NCI-H510A treated with DMSO at 0.1 percent for 48 hours (cell line): ENCODE measurements at regions not wholly inside any gene's neighbourhood (a gene's known extent, or its start where the extent isn't known, plus 50 kb on each side); places are given as distances from the start of the nearest gene placed in this dataset.

Experiments
- DNase-seq: peaks from one replicate; lab custom pipeline; 2025; lab: John Stamatoyannopoulos, UW

DNA sequence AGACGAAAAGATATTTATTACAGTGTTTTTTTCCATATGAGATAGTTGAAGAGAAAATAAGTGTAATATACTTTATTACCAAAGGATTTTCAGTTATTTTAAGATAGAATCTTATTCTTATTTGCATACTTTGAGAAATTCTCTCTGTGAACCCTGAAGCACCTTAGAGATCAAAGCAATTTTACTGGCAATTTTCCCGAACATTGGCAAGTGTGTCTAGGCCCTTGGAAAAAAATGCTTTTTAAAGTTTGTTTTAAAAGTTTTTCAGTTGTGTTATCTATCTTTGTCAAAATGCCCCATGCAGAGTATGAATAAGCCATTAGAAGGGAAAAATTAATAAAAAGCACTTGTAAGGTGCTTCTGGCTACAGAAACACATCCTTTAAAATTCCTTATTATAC, 276.8 kb upstream of the HSF2 start:
- no peak for DNase-seq

DNA sequence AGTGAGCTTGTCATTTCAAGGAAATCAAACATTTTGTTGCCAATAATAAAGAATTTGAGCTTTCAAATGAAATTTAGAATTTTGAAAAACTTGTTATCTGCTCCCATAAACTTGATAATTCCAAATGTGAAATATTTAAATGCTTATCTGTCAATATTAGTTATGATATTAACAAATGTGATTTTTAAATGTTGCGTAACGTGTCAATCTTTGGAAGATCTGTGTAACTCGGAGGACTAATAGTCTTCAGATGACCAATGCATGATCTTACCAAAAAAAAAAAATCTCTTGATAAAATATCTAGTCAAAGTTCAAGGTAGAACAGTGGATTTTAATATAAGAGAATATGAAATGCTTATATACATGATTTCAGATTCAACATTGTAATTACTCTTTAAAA, 274.5 kb upstream of the HSF2 start:
- DNase-seq: no peak

DNA sequence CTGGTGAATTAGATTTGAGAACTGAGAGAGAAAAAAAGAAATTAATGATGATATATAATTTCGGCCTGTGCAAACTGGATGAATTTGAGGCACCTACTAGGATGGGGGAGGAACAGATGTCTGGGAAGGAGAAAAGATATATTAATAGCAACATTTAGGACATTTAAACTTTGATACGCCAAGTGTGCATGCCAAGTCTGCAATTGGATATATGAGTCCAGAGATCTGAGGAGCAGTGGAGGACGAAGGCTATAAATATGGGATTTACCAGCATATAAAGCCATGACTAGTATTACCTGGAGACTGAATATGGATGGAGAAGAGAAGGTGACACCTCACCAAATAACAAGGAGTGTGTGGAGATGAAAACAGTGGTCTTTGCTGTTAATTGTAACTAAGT, 272.6 kb upstream of the HSF2 start:
- no peak for DNase-seq

DNA sequence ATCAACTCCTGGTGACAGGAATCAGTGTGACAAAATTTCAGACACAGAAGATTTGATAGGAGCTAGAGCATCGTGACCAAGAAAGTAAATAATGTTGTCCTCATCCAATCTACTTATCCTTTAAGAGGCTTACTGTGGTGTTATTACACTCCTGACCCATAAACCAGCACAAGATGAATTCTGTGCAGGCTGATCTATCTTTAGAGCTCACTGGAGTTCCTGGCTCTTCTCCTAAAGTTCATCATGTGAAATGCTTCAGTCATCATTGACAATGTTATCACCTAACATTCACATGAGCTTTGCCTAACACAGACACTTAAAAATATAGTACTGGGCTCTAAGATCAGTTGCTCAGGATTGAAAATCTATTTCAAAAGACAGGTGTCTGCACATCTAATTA, 271.0 kb upstream of the HSF2 start:
- DNase-seq: no peak

DNA sequence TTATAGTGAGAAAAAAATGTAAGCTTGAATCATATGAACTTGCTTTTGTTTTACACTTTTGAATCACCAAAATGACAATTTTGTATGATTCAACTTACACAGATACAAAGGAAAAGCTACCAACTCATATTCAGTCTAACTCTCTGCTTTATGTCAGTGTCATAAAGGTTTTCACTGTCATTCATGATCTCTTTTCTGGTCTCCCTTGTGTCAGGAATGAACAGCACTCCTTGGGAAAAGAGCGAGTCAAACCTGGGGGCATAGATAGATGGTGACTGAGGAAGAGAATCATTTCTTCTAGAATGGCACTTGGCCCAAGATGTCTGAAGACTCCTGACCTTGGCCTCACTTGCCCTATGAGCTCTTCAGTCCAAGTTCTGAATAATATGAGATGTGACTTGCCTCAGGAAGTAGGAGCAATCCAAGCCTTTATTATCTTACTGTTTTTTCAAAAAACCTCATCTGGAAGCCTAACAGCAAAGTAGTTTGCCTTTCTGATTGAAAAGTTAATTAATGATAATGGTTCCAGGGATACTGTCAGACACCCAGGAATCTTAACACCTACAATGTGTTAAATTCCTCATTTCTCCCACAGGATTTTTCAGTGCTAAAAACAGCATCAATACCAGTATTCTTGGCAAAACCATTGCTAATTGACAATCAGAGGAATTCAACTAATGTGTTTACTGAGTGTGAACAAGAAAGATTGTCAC, 270.0 kb upstream of the HSF2 start:
- DNase-seq: no peak

DNA sequence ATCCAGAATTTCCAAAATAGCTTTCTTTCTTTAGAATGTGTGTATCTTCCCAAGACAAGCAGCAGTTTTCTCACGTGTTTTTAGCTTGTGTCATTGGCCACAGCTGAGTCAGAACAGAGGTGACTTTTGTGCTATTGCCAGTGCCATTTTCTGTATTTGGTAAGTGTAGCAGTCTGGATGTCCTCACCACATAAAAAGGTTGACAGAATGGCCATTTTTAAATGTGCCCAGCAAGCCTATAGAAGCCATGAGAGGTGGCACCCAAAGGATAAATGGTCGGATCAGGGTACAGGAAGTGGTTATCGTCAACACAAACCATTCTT, 269.5 kb upstream of the HSF2 start:
- DNase-seq: no peak

DNA sequence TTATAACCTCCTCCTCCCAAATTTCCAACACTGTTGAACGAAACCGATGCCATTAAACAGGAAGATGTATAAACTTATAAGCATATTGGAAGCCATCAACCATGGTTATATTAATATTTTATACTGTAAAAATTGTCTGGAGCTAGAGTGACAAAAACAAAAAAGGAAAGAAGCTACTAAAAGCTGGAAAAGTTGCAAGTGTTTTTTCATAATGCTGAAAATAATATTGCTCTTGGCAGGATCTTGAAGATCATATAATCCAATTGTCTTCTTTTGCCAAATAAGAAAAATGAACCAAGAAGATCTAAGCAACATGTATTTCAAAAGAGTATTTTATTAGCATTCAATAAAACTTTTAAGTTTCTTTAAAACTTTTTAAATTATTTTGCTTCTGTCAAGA, 268.9 kb upstream of the HSF2 start:
- no peak for DNase-seq

DNA sequence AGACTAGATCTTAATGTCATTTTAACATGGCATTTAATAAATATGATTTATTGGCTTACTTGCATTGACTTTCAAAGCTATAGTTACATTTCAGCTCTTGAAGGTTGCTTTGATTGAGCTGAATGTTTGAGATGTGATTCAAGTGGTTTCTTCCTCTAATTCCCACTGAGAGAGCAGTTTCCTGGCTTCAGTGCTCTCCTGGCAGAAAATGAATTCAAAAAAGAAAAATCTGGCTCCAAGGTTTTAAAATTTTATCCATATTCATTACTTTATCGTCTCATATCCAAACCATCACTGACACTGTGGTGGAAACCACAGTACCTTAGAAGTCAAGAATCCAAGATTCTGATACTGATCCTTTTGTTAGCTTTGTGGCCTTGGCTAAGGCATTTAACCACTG, 263.1 kb upstream of the HSF2 start:
- DNase-seq: no peak

DNA sequence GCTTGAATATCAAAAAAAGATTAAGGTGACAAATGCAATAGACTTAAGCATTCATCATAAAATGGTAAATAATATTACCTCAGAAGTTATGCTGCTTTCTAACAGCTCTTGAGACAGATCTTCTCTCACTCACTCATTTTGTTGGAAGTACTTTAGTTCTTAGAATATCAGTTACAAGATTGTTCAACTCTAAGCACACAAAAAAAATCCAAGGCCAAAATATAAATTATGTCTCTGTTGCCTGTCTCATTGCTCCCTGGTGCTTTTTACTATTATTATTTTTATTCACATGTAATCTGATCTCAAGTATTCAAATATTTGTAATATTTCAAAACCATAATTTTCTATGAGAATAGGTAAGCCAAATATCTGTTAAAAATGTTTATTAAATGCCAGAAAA, 259.4 kb upstream of the HSF2 start:
- DNase-seq: no peak

DNA sequence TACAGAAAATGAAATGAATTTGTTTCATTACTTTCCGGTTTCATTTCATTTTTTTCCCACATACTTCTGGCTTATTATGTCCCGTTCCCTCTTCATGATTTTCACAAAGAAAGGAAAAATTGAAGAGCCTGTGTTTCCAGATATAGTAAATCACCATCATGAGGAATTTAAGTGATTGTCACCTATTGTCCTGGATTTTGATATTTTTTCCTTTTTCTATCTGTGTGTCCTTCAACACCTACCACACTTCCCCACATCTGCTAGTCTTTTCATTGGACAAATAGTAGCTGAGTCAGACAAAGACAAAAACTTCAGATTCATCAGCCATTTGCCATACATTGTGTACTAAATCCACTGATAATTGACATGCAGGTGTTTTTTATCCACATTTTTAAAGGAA, 258.2 kb upstream of the HSF2 start:
- DNase-seq: no peak

DNA sequence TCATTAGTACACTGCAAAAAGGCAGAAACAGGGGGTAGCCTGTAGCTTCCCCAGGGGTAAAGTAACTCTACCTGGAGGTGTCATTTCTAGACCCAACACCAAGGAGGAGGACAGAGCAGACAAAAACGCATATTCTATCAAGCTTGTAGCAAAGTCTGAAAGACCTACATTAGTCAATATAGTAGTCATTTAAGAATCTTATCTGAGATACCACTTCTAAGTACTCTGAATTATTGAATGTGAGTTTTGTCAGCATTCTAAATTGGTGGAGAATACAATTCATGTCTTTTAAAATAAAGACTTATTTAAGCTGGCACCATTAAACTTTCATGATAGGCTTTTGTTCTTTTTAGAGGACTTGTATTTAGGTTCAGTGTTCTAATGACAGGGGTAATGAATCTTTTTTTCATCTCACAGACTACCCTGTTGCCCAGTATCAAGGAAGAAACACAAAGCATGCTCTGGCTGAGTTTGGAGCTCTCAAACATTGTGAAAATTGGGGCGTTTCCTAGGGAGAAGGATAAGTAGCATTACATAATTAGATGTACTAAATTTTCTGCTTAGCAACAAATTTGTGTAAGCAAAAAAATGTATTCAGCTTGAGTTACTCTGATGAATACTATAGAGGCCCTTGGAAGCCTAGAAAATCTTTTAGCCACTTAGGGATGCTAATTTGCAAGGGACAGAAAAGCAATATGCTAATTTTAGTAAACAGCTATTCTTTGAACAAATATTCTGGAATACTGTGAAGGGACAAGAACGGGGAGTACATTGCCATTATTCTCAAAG, 255.4 kb upstream of the HSF2 start:
- DNase-seq: no peak

DNA sequence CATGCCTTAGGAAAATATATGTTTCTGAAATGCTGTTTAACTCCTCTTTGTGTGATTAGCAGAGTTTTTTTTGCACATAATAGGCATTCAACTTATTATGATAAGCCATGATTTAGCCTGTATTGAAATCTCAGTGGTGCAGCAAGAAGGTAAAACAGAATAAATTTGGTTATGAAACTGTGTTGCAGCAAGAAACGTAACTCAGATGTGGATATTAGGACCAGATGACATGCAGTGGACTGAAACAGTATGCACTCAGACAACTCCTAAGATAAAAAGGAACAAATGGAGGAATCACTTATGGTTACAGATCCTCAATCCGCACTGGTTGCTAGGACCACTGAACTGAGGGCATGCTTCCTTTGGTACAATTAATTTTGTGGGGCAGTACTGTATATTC, 254.2 kb upstream of the HSF2 start:
- no peak for DNase-seq

DNA sequence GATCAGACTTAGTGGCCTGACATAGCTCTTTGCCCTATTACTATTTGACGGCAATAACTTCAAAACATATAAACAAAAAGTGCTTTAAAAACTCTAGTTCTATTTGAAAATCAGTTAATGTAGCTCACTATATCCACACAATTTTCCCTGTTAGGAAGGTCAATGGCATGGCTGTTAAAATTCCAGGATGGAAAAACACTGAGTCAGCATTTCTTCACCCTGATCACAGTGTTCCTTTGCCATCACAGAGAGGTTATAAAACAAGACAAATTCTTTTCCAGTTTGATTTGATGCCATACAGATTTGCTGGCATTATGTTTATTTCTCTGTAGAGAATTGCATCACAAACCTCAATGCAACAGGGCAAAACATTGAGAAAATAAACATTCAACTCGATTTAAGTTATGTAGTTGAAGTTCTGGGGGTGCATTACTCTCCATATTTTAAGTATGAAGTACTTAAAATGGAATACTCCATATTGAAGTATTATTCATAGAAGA, 253.7 kb upstream of the HSF2 start:
- DNase-seq: no peak

DNA sequence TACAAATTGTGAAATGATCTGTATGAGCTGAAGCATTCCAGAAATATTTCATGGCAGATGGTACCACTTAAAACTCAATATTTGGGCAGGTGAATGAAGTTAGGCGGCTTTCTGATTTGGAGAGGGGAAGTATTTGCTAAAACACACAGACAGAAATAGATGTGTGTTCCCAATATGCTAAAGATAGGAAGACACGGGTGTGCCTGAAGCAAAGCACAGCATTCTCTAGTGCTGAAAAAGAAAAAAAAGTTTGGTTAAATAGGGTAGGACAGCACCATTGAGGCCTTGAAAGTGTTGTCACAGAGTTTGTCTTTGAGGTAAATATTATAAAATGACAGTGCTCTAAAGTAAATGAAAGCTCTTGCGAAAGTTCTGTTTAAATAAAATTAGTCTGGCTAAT, 252.2 kb upstream of the HSF2 start:
- no peak for DNase-seq

DNA sequence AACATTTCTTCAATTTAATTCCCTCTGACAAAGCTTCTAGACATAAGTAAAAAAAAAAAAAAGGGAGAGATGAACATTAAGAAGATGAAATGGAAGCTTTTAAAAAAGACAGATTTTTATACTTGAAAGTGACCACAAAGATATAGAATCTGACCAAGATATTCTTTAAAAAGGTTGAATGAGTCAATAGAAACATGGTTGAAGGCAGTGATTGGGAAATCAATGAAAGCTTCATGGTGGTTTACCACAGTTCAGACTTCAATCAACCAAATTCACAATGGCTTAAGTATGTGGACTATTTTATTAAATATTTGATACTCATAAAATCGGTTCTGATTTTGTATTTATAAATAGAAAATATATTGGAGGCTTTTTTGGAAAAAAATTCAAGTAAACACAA, 248.4 kb upstream of the HSF2 start:
- DNase-seq: no peak

DNA sequence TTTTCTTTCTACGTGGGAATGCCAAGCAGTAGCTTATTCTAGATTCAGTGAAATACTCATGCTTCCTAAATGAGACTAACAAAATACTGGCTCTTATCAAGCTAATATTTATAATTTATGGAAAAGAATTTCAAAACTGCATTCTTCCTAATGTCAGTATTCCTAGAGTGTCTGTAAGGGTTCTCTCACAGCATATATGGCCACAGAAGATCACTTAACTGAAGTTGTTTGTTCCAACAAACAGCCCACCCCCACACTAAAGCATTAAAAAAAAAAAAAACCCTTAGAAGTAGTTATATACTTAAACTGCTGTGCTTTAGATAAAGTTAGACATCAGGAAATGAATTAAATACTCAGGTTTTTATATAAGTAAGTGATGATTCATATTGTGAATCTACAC, 247.7 kb upstream of the HSF2 start:
- no peak for DNase-seq

DNA sequence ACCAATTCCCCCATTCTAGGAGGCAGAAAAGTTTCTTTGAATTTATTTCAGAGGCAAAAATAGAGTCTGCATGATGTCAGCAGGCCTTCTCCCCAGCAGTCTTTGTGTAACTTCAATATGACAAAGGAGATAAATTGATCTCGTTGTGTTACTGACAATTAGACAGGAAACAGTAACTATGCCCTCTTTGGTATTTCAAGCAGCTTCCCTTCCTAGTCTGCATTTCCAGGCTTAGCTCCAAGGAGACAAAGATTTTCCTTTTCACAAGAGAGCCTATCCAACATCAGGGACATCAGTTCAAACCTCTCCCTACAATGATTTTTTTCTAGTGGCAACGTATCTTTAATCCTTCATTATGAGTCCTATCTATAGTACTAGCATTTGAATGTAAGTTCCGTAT, 245.9 kb upstream of the HSF2 start:
- DNase-seq: no peak

DNA sequence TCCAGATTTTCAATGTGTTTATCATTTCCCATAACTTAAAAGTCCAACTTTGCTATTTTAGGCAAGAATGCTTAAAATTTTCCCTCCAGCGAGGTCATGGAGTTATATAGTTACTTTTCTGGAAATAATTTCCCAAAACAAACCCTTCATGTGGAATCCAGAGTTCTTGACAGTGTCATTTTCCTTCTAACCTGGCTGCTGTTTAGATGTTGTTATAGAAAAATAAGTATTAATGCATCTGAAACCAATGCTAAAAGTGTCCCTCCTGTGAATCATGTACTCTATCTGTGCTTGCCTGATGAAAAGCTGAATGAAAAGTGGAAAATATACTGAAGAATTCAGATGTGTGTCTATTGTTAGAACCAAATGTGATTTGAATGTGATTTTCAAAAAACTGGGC, 245.3 kb upstream of the HSF2 start:
- DNase-seq: no peak

DNA sequence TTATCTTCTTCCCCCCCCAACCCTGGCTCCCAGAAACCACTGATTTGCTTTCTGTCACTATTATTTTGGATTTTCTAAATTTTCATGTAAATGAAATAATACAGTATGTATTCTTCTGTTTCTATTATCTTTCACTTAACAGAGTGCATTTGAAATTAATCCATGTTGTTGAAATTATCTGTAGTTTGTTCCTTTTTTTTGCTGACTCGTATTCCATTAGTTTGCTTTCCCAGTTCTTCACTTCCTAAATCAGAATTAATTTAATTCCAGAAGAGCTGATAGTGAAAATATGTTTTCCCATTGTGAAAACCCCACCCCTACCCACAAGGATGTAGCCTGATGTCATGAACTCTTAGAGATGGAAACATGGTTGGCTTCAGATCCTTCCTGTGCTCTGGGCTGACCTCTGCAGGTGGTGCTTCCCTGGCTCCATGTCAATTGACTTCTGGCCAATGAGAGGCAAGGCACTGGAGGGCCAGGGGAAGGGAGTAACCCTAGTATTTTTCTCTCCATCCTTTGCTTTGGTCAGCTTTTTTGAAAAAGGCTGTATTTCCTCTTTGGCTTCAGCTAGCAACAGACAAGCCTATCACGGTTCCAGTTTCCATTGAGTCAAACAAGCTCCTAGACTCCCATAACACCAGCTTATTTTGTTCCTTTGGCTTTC, 244.4 kb upstream of the HSF2 start:
- no peak for DNase-seq

DNA sequence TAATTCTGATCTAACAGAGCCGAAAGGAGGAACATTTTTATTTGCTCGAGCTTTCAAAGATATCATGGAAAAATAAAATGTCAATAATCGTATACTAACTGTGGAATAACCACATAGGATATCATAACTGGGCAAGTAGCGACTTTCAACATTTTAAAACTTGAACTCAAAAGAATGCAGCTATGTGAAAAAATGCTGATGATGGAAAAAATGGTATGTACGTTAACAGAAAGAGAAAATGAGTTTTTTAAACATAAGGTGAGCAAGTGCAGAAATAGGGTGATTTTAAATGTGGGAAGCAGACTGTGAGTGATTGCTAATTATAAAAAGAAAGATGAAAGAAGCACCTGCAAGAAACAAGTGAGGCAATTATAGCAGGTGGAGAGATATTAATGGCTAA, 238.3 kb upstream of the HSF2 start:
- DNase-seq: no peak

DNA sequence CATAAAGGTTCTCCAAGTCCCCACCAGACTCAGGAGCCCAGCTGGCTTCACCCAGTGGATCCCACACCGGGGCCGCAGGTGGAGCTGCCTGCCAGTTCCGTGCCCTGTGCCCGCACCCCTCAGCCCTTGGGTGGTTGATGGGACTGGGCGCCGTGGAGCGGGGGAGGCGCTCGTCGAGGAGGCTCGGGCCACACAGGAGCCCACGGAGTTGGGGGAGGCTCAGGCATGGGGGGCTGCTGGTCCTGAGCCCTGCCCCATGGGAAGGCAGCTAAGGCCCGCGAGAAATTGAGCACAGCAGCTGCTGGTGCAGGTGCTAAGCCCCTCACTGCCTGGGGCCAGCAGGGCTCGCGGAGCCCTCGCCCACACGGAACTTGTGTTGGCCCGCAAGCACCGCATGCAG, 234.4 kb upstream of the HSF2 start:
- DNase-seq: no peak

DNA sequence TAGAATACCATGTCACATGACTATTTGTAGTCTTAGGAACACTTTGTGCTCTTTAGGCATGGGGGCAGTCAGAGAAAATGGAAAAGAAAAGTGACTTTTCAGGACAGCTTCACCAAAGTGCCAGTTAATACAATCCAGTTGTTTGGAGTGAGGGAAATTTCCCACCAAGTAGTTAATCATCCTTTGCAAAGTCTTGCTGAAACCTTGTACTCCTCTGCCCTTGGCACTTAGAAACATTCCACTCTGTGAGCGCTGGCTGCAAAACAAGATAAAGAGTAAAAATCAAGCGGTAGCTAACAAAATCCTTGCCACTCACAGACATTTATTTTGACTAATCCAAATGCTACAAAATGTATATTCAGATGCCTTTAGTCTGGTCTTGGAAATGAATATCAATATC, 229.2 kb upstream of the HSF2 start:
- no peak for DNase-seq

DNA sequence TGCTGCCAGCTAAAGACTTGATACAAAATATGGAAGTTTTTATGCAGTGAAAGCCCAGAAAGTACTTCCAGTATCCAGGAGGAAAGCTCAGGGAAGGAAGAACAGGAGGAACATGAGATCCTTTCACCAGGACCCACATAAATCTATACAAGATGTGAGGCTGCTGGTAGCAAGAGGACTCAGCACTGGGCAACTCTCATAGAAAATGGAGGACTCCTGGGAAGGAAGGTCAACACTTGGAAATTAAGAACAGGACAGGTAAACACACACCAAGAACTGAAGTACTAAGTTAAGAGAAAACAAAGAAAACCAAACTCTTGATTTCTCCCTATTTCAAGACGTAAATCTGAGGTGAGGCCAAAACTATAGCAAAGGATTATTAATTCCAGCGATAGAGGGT, 220.5 kb upstream of the HSF2 start:
- no peak for DNase-seq
